ENCODE measurements at regions not wholly inside any gene's neighbourhood (a gene's known extent, or its start where the extent isn't known, plus 50 kb on each side); places are given as distances from the start of the nearest gene placed in this dataset.

DNA sequence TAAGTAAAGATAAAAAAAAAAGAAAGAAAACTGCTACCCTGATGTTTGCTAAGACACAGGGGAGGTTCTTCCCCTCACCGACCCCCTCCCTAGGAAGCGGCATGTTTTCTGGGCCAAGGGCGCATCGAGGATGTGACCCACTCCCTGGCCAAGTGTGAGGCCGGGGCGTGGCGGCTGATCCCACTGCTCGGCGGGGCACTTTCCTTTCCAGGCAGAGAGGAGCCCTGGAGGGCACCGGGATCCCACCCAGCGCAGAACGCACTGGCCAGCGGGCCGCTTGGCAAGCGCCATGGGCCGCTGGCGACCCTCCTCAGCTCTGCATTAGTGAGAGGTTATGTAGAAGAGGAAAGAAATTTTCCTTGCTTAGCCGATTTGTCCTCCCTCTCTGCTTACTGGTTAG is 93.4 kb downstream of the ZNF736 start:
- TF ChIP-seq, protein P1, sequence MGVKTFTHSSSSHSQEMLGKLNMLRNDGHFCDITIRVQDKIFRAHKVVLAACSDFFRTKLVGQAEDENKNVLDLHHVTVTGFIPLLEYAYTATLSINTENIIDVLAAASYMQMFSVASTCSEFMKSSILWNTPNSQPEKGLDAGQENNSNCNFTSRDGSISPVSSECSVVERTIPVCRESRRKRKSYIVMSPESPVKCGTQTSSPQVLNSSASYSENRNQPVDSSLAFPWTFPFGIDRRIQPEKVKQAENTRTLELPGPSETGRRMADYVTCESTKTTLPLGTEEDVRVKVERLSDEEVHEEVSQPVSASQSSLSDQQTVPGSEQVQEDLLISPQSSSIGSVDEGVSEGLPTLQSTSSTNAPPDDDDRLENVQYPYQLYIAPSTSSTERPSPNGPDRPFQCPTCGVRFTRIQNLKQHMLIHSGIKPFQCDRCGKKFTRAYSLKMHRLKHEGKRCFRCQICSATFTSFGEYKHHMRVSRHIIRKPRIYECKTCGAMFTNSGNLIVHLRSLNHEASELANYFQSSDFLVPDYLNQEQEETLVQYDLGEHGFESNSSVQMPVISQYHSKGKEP (tag by site-specific recombination; IDR thresholded peaks at IDR 0.05): no peak
- TF ChIP-seq, protein P2, sequence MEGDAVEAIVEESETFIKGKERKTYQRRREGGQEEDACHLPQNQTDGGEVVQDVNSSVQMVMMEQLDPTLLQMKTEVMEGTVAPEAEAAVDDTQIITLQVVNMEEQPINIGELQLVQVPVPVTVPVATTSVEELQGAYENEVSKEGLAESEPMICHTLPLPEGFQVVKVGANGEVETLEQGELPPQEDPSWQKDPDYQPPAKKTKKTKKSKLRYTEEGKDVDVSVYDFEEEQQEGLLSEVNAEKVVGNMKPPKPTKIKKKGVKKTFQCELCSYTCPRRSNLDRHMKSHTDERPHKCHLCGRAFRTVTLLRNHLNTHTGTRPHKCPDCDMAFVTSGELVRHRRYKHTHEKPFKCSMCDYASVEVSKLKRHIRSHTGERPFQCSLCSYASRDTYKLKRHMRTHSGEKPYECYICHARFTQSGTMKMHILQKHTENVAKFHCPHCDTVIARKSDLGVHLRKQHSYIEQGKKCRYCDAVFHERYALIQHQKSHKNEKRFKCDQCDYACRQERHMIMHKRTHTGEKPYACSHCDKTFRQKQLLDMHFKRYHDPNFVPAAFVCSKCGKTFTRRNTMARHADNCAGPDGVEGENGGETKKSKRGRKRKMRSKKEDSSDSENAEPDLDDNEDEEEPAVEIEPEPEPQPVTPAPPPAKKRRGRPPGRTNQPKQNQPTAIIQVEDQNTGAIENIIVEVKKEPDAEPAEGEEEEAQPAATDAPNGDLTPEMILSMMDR (tag by site-specific recombination; IDR thresholded peaks at IDR 0.05): no peak
- TF ChIP-seq PRDM2 (tag by site-specific recombination; IDR thresholded peaks at IDR 0.05; ENCODE audit: borderline replicate concordance) (no peak), REPIN1 (tag by site-specific recombination; IDR thresholded peaks at IDR 0.05; ENCODE audit: low read depth) (no peak)
- TF ChIP-seq, protein P3, sequence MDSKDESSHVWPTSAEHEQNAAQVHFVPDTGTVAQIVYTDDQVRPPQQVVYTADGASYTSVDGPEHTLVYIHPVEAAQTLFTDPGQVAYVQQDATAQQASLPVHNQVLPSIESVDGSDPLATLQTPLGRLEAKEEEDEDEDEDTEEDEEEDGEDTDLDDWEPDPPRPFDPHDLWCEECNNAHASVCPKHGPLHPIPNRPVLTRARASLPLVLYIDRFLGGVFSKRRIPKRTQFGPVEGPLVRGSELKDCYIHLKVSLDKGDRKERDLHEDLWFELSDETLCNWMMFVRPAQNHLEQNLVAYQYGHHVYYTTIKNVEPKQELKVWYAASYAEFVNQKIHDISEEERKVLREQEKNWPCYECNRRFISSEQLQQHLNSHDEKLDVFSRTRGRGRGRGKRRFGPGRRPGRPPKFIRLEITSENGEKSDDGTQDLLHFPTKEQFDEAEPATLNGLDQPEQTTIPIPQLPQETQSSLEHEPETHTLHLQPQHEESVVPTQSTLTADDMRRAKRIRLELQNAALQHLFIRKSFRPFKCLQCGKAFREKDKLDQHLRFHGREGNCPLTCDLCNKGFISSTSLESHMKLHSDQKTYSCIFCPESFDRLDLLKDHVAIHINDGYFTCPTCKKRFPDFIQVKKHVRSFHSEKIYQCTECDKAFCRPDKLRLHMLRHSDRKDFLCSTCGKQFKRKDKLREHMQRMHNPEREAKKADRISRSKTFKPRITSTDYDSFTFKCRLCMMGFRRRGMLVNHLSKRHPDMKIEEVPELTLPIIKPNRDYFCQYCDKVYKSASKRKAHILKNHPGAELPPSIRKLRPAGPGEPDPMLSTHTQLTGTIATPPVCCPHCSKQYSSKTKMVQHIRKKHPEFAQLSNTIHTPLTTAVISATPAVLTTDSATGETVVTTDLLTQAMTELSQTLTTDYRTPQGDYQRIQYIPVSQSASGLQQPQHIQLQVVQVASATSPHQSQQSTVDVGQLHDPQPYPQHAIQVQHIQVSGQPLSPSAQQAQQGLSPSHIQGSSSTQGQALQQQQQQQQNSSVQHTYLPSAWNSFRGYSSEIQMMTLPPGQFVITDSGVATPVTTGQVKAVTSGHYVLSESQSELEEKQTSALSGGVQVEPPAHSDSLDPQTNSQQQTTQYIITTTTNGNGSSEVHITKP (tag by site-specific recombination; IDR thresholded peaks at IDR 0.05): no peak

All from HEK293 (cell line).